Retina (tissue), 1 donor: ENCODE measurements at regions not wholly inside any gene's neighbourhood (a gene's known extent, or its start where the extent isn't known, plus 50 kb on each side); places are given as distances from the start of the nearest gene placed in this dataset.

ENCODE experiments used
- DNase-seq: peaks from one replicate; pipeline ENCODE4 v3.0.0-alpha.2; 2016

DNA sequence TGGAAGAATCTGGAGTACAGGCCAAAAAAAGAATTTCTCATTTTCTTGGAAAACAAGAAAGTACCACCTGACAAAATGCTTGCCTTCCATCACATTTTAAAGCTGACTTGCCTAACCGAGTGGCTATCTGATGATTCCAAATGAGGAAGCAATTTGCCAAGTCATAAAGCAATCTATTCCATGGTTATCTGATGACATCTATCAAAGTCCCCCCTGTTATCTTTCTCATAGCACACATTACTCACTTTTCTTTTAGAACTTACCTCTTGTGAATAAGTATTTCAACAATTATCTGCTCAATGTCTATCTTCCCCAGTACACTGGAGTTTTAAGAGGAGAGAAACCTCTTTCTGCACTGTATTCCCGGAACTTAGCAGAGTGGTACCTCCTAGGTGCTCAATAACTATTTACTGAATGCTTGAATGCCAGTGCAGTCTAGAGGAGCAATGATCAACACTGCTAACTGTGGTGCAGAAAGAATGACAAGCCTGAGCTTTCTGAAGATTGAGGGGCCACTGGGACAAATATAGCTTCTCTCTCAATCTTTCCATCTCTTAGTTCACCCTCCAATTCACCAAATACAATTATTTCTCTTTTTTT lies 186.3 kb upstream of the ATP11B start:
- no peak for DNase-seq

DNA sequence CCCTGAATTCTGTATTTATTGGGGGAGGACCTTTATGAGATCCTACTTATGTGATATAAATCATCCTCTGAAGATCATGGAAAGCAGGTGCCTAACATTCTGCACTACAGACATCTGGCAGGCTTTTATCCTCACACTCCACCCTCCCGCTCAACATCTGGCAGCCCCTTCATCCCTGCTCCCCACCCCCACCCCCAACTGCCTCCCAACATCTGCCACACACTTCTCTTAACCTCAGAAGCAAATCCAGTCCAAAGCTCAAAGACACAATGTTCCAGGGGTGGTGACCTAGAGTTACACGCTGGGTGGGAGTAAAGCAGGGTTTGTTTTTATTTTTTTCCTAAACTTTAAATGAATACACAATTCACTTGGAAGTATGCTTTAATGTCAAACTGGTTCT lies 184.5 kb upstream of the ATP11B start:
- DNase-seq = no peak

DNA sequence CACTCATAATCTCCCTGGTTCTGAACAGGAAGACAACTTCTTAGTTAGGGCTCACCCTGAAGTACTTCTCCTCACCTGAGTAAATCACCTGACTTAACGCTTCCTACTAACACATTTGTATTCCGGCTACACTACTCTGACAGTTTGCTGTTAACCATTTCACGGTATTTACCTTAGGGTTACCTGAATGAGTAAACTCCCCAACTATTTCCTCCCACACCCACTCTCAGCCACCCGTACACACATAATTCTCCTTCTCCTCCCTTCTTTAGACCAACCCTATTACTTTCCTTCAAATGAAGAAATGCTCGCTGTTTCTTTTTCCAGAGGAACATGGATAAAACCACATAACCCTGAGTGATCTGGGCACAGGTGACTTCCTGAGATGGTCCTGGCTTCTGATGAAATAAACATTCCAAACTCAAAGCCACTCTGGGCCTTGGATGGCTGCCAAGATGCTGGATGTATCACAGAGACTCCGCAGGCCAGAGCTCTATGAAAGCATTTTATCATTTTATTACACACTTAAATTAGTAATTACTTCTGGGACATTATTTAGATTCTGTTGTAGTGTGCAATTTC lies 183.6 kb upstream of the ATP11B start:
- no peak for DNase-seq

DNA sequence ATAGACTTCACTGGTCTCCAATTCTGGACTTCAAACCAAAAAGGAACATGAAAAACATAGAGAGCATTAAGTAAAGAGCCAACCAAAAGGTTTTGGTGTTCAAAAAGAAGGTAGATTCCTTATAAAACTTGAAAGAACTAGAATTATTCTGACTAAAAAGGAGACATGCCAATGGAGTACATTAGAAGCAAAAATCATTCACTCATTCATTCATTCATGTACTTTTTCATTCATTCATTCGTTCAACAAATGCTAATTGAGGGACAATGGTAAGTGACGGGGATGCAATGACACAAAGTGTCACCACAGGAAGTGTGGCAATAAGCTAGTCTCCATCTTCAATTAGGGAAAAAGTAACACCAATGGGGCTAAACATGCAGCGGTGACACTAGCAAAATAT lies 181.0 kb upstream of the ATP11B start:
- no peak for DNase-seq

DNA sequence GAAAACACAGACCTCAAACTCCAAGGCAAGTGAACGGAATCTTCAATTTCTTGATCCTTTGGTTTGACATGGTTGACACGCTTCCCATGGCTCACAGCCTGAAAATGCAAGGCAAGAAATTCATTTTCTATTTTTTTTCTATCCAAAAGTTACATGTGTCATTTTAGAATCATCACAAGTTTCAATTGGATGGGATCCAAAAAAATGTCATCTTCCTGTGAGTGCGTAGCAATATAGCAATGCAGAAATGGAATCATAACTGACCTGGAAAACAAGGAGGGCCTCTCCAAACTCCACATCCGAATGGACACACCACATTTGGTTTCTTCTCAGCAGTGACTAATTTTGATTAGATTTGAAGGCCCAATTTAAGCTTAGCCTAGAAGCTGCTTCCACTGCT lies 175.8 kb upstream of the ATP11B start:
- DNase-seq = no peak

DNA sequence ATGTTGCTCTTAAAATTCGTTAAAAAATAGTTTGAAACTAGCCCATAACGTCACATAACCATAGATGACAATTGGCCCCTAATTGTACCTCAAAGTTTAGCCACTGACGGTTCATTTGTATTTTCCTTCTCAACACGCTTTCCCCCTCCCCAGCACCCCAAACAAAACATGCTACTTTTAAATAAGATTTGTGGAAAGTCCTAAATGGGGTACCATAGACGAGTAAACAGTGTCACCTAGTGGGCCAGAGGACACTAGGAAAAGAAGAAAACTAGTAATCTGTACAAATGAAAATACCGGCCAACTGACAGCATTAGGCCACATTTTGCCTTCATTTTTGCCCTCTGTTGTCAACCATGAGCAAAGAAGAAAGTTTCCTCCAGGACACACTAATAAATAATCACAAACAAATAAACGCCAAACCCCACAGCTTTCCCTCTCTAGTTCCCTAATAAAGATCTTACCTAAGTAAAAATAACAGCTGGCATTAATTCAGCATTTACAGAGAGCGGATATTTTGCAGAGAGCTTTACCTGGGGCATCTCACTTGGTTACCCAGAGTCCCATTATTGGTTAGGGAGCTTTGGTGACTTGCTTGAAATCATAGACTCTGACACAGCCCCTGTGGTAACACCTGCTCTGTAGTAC lies 175.1 kb upstream of the ATP11B start:
- peak; percentile 65 for DNase-seq

DNA sequence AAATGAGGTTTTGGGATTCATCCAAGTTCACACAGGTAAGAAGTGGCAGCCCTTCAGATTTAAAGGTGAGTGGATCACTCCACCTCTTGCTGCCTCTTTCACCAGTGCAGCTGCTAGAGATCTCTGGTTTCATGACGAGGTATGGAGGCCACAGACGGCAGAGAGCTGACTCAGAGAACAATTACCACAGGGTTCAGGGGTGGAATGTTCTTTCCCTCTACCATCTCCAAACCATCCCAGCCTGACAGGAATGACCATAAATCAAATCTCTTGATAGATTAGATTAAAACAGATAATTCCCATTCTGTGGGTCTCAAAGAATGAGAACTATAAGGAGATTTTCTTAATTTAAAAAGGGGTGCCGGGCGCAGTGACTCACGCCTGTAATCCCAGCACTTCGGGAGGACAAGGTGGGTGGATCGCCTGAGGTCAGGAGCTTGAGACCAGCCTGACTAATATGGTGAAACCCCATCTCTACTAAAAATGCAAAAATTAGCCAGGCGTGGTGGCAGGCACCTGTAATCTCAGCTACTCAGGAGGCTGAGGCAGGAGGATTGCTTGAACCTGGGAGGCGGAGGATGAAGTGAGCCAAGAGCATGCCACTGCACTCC lies 174.2 kb upstream of the ATP11B start:
- DNase-seq = no peak

DNA sequence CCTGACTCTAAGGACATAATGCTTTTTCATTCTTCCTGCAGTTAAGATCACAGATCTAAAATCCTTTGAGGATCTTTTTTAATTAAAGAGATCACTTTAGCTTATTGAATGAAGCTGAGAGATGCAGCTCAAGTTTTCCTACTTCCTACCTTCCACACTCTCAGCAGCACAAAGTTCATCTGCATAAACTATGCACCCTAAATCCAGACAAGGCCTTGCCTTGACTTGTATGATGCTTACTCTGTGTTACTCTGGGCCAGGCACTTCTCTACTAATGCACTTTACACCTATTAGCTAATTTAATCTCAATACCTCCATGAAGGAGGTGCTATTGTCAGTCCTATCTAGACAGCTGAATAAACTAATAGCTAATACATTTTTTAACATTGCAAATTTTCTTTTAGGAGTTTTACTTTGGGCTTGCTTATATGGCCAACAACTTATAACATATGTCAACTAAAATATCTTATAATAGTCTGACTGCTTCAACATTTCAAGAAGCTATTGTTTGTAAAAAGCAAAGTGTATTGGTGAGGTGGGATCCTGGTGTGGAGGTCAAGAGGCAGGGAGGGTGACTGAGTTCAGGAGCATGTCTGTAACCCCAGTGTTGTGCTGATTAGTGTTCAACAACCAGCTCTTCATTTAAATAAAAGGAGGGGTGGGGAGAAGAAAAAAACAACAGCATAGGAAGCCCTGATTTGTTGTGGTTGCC lies 172.4 kb upstream of the ATP11B start:
- DNase-seq = no peak

DNA sequence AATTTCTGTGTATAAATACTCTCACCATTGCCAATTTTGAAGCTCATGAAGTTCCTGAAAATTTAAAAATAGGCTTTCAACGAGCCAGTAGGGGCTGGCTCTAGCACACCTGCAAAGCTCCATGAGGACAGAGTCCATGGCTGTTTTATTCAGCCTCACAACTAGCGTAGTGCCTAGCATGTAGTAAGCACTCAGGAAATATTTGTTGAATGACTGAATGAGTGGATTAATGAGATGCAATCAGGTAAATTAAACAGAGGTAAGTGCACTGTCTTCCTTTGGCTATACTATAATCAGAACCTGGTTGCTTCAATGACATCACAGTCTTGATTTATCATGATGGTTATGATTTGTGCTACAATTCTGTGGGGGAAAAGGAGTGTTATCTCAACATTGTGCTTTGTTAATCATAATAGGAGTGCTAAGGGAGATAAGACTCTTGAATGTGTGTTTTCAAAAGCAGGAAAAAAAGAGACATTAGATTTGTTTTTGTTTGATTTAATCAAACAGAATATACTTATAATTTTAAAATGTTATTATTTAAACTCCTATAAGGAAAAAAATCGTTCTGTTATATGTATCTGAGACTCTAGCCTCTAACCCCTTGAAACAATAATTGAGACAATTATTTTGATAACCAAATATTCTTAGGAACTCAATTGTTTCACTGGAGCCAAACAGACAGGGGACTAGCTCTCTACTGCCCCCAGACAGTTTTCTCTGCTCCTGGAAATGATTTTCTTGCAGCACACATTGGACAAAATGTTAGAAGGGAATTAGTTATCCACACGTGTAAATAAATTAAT lies 171.7 kb upstream of the ATP11B start:
- no peak for DNase-seq

DNA sequence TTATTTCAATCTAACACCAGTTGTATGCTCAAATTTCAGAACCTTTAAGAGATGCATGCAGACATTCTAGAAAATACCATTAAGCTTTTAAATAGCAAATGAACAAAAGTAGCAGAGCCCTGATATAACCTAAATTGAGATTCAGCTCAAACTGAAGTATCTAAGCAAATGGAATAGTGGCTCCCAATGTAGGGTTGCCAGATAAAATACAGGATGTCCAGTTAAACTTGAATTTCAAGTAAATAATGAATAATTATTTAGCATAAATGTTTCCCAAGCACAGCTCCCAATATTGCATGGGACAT lies 171.1 kb upstream of the ATP11B start:
- no peak for DNase-seq

DNA sequence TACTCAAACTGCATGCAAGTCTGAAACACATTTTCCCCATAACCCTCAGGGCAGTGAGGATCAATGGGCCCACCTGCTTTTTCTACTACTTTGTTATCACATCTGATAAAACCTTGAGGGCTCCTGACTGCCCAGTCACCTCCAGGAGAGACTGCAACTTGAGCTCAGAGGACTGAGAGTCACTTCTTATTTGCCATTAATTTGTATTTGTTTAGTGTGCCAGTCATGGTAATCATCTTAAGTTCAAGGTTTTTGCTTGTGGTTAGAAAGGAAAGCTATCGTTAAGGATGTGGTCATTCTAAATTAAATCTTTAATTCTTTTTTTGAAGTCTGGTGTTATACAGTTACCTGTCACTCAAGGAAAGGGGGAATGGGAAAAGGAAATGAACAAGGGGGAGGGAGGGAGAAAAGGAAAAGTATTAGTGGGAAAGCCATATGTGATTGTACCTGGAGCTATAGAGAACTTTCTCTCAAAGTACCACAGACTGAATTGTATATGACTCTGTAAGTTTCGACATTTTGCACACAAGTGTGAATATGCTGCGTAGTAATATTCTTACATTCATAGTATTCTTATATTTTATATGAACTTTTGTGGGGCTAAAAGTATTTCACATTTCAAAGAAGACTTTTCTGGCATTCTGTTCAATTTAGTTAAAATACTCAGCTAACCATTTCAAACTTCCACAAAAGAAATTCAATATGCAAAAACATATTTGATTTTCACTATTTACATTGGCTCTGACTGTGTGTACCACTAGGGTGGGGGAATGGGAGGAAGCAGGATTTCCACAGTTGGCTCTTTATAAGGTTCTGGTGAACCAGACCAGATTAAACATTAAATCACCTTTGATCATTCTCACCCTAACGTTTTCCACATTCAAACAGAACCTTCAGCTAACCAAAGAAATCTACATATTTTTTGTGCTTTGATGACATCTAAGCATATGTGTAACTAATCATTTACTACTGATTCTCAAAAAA lies 166.5 kb upstream of the ATP11B start:
- no peak for DNase-seq

DNA sequence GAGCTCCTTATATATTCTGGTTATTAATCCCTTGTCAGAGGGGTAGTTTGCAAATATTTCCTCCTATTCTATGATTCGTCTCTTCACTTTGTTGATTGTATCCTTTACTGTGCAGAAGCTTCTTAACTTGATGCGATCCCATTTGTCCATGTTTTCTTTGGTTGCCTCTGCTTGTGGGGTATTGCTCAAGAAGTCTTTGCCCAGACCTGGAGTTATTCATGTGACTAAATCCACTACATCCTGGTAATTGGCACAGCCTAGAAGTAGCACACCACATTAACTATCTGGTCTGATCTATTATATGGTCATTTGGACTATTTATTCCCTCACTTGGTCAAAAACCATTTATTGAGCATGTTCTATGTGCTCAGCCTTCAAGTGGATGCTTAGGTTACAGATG lies 164.8 kb upstream of the ATP11B start:
- no peak for DNase-seq

DNA sequence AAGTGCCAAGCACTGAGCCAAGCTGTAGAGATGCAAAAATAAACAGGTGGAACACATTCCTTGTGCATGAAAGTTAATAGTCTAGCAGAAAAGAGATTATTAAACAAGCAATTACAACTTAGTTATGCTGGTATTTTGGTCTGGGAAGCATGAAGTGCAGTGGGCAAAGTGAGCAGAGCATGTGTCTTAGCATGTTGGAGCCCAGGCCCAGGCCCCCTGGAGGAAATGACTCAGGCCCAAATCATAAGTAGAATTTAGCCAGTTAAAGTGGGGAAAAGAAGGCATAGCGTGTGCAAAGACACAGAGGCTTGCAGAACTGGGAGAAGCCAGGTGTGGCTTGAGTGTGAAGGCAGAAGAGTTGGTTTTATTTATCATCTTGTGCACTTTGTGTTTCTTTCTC lies 163.8 kb upstream of the ATP11B start:
- DNase-seq = no peak

DNA sequence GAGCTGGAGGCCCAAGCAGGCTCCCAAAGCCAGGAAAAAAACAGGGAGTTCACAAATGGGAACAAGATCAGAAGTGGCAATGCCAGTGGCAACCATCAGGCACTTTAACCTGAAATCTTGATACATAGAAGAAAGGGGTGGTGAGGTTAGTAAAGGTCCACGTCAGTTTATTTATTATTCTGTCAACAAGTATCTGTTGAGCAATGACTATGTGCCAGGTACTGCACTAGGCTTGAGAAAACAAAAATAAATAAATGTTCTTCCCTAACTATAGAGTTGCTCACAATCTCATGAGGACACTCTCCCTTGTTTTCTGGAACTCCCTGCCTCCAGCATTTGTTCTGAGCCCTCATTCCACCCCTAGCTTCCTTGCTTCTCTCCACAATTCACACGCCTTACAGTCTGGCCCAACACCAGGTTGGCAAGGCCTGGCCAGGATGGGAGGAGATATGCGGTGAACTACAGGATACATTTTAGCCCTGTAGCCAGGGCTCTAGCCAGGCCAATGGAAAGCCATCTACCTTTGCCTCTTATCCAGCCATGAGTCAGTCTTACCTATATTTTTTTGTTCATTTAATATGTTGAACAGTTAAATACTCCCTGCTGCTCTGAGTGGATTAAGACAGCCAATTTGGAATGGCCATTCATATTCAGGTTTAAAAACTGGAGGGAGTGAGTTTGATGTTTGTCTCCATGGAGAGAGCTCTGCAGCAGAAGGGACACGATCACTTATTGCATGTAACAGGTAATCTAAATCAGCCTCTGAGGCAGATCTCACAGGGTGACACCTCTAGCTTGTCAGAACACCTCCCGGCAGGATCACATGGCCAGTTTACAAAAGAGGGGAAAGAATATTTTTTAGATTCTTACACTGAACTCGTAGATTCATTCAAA lies 161.9 kb upstream of the ATP11B start:
- no peak for DNase-seq

DNA sequence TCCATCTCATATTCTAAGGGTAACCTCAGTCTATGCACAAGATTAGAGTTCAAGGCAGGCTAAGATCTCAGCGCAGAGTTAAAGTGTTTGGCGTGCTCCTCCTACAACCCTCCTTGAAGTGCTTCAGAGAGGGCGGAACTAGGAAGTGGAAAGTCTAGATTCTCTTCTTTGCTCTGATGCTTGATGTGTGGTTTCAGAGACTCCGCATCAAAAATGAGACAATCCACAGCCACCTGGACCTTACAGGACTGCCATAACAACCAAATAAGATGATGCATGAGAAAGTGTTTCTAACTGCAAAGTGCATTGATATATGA lies 161.3 kb upstream of the ATP11B start:
- no peak for DNase-seq

DNA sequence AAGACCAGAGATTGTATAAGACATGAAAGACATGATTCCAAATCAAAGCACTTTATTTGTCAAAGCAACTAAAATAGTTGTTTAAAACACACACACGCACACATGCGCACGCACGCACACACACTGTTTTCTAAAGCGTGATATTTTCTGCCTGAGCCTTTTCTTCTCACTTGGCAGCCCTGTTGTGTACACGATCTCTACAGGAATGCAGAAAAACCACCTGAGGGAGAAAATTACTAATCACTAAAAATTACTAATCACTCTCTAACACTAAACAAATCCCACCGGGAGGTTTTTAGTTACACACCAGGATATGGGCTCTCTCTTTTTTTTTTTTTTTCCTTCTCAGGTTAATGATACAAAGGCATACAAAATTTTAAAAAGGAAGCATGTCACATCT lies 160.1 kb upstream of the ATP11B start:
- DNase-seq = no peak

DNA sequence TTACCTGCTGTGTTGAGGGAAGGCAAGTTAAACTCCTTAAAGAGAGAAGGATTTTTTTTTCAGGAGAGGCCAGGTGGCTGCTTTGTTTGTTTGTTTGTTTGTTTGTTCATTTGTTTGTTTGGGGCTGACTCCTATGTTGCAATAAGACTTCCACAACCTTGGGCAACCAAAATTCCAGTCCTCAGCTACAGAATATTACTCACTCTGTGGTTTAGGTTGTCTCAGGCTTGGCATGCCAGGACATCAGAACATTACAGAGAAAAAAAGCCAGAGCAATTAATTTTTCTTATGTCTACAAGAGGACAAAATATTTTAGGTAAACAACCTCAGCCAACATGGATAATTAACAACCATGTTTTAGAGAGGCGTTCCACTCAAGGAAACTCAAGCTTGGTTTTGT lies 156.7 kb upstream of the ATP11B start:
- DNase-seq = no peak

DNA sequence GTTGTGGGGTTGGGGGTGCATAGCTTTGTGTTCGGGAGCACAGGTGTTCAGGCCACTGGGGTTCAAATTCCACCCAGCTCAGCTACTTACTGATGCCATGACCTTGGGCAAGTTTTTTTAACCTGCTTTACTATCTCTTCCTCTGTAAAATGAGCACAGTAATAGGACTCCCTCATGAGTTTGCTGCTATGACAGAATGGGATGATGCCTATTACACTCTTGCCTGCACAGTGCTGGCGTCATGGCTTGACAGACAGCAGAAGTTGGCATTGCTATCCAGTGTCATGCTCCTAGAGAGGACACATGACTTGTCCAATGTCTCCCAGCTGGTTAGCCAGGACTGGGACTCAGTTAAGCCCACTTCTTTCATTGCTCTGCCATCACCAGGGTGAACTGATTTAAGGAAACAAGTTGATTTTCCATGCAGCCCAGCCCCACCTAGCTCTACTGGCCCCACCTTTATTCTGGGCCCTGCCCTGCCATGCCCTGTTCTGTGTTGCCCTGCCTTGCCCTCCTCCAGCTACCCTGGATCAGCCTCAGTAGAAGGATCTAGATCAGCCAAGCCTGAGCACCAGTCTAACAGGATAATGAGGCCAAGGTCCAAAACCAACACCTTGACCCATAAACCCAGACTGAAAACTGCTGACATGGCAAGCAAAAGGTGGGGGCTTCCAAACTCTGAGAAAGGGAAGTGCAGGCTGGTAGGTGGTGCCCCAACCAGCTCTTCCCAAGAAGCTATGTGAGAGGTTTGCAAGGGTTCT lies 155.8 kb upstream of the ATP11B start:
- DNase-seq = no peak

DNA sequence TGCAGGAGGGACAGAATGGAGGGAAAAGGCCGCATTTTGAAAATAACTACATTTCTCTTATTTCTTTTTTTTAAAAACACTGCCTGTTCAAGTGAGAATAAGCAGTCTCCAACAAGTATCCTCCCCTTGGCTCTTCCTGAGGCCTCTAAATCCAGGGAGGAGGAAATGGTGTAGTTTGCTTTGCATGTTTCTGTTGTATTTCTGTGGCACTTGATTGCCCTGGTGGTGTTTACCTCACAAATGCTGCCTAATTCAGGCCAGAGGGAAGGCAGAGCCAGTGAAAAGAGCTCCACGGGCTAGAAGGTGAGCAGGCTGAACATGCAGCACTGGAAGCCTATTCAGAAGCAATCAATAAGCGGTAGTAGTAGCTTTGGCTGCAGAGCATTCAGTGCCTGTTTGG lies 149.3 kb upstream of the ATP11B start:
- DNase-seq = no peak

DNA sequence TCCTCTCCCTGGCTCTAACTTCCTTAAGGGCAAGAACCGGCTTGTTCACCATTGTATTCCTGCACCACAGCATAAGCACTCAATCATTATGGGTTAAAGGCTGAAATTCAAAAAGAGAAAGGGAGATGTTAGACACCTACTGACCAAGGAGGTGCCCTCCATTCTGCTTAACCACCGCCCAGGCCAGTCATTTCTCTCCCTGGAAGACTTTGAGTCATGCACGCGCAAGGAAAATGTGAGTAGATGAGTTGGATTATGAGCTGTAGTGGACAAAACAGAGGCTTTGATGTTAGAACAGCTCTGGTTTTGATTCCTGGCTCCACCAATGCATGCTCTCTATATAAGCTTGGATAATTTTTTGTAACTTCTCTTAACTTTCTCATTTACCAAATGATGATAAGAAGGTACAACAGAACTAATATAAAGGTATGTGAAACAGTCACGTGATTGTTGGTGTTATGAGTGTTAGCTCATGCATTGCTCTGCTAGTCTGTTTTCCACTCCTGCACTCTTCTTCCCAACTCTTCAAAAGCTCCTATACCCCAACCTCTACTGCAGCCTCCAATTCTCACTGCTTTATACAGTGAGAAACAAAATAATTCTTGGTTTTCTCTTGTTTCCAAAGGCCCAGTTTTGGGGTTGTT lies 148.4 kb upstream of the ATP11B start:
- no peak for DNase-seq
